GM12878 (cell line): ENCODE measurements at regions not wholly inside any gene's neighbourhood (a gene's known extent, or its start where the extent isn't known, plus 50 kb on each side); places are given as distances from the start of the nearest gene placed in this dataset.

ENCODE experiments used
- ATAC-seq: fragments of 200-7000 bp; cut with Tn5 transposase; 3 replicates; pipeline ENCODE4 v1.9.1; 2020; ENCODE audit warnings: mild to moderate bottlenecking, moderate library complexity
- BruUV-seq: library from RNA; stranded (reverse); fragments of 400-500 nt; replicated peaks from 2 replicates; lab custom pipeline; 2021; lab: Mats Ljungman, UMichigan
- CTCF ChIA-PET: fragments of 300-600 bp; sonication (Branson Sonifier 250); formaldehyde crosslinking; extraction: SDS; loops from one replicate; lab custom pipeline; 2021; ENCODE audit warnings: inconsistent platforms; lab: Yijun Ruan, JAX
- POLR2A ChIA-PET: fragments of 350-600 bp; formaldehyde crosslinking; extraction: SDS; loops from one replicate; lab custom pipeline; 2021; ENCODE audit warnings: inconsistent platforms; lab: Charles Lee
- RAD21 ChIA-PET: fragments of 300-600 bp; sonication (Branson Sonifier 250); formaldehyde crosslinking; loops from one replicate; lab custom pipeline; 2023; ENCODE audit warnings: antibody characterized with exemption; ENCODE audit not compliant: unreplicated experiment; lab: Charles Lee
- SMC1A ChIA-PET: fragments of 300-600 bp; sonication (Branson Sonifier 250); formaldehyde crosslinking; loops from one replicate; lab custom pipeline; 2023; ENCODE audit not compliant: unreplicated experiment, uncharacterized antibody; lab: Charles Lee
- DNase-seq: peaks from one replicate; pipeline ENCODE4 v3.0.0-alpha.2; 2011; ENCODE audit warnings: low read depth, low spot score
- FAIRE-seq: peaks from 3 replicates; lab custom pipeline; 2011; peaks lifted over from hg19 to GRCh38; lab: Jason Lieb, UNC
- H2AFZ ChIP-seq: 2 replicates; pipeline ENCODE4 v1.6.0; 2011; ENCODE audit warnings: low read depth, low read length, control low read depth; ENCODE audit not compliant: control insufficient read depth
- H3K27ac ChIP-seq: 2 replicates; pipeline ENCODE4 v1.5.1; 2011; ENCODE audit warnings: control low read depth; ENCODE audit not compliant: control insufficient read depth, insufficient read depth
- H3K27me3 ChIP-seq, 2 experiments: replicated peaks in 1 of 2; 2 replicates each; pipeline versions ENCODE4 v1.6.0 to v1.6.1; 2011; ENCODE audit warnings: low read length in 1 of 2; ENCODE audit not compliant: control insufficient read depth in 2 of 2, insufficient read depth in 2 of 2
- H3K36me3 ChIP-seq, 2 experiments: 2 replicates each; pipeline ENCODE4 v1.5.1; 2011; ENCODE audit warnings: low read length in 1 of 2; ENCODE audit not compliant: control insufficient read depth in 2 of 2, insufficient read depth in 2 of 2
- H3K4me1 ChIP-seq: 2 replicates; pipeline ENCODE4 v1.6.1; 2011; ENCODE audit warnings: mild to moderate bottlenecking, low read length, moderate library complexity, mixed read lengths; ENCODE audit not compliant: control insufficient read depth, insufficient read depth
- H3K4me2 ChIP-seq: 2 replicates; pipeline ENCODE4 v1.6.0; 2011; ENCODE audit warnings: control low read depth; ENCODE audit not compliant: control insufficient read depth, insufficient read depth
- H3K4me3 ChIP-seq: fragments of 200-600 bp; sonication (generic); 2 replicates; pipeline ENCODE4 v1.5.1; 2016
- H3K79me2 ChIP-seq: 2 replicates; pipeline ENCODE4 v1.6.0; 2011; ENCODE audit warnings: low read length; ENCODE audit not compliant: control insufficient read depth, insufficient read depth
- H3K9ac ChIP-seq: 2 replicates; pipeline ENCODE4 v1.8.0; 2011; ENCODE audit warnings: low read length, control low read depth, mixed read lengths; ENCODE audit not compliant: control insufficient read depth, insufficient read depth
- H3K9me3 ChIP-seq: replicated peaks from 3 replicates; pipeline ENCODE4 v1.5.1; 2011; ENCODE audit warnings: mild to moderate bottlenecking, low read length; ENCODE audit not compliant: control insufficient read depth, insufficient read depth
- H4K20me1 ChIP-seq: 2 replicates; pipeline ENCODE4 v1.6.0; 2011; ENCODE audit not compliant: control insufficient read depth, insufficient read depth
- ATF7 ChIP-seq: fragments of 450-650 bp; IDR thresholded peaks from 2 replicates; pipeline ENCODE4 v1.6.1; 2016; ENCODE audit warnings: low read depth, mild to moderate bottlenecking
- CUX1 ChIP-seq: IDR thresholded peaks from 2 replicates; pipeline ENCODE4 v1.6.1; 2012; ENCODE audit warnings: improper control_type of control experiment, low read depth, low read length; ENCODE audit not compliant: insufficient replicate concordance
- E2F4 ChIP-seq: IDR thresholded peaks from 2 replicates; pipeline ENCODE4 v1.6.1; 2012; ENCODE audit warnings: low read depth, low read length, improper control_type of control experiment
- IKZF1 ChIP-seq: fragments of 450-650 bp; conservative IDR thresholded peaks from 2 replicates; pipeline ENCODE4 v1.6.1; 2017; ENCODE audit warnings: antibody characterized with exemption, mild to moderate bottlenecking
- RELA ChIP-seq: fragments of 450-650 bp; IDR thresholded peaks from 2 replicates; pipeline ENCODE4 v1.8.0; 2014; ENCODE audit warnings: borderline replicate concordance; ENCODE audit not compliant: partially characterized antibody
- SP1 ChIP-seq: IDR thresholded peaks from one replicate; pipeline ENCODE4 v1.6.1; 2011; ENCODE audit warnings: low read depth, low read length
- ZNF207 ChIP-seq: fragments of 450-650 bp; IDR thresholded peaks from 2 replicates; pipeline ENCODE4 v1.6.1; 2014; ENCODE audit warnings: antibody characterized with exemption, mild to moderate bottlenecking, borderline replicate concordance
- in situ Hi-C: fragments of 300-500 bp; cut with MboI; formaldehyde crosslinking; loops from 9 replicates; pipeline ENCODE4 v1.14.3; 2018; ENCODE audit warnings: mixed read lengths
- intact Hi-C: fragments of 100-400 bp; cut with micrococcal nuclease; formaldehyde crosslinking; loops from one replicate; pipeline ENCODE4 v1.14.2; 2022; ENCODE audit not compliant: unreplicated experiment
- TF ChIP-seq, protein P1 (sequence below): fragments of 450-650 bp; IDR thresholded peaks from 2 replicates; pipeline ENCODE4 v1.6.1; 2017; ENCODE audit warnings: mild to moderate bottlenecking, moderate library complexity
- TF ChIP-seq, protein P2 (sequence below): fragments of 450-650 bp; formaldehyde crosslinking; IDR thresholded peaks from 2 replicates; pipeline ENCODE4 v1.5.0; 2022; ENCODE audit warnings: mild to moderate bottlenecking, missing genetic modification characterization

GRCh38 chr14:40296821-40297220, 864.6 kb upstream of the FBXO33 start:
- Histone ChIP-seq H3K4me2 (no peak overlapping the region), H3K9ac (no peak overlapping the region), H2AFZ (no peak overlapping the region), H4K20me1 (no peaks in the 10 kb centered on the region), H3K4me1 (no peaks in the 10 kb centered on the region), H3K79me2 (no peaks in the 10 kb centered on the region), H3K36me3 (no peaks in the 10 kb centered on the region), H3K4me3 (no peak overlapping the region)
- intact Hi-C loops (no loop called here), in situ Hi-C loops (no loop called here)
- no TSS peak for BruUV-seq
- FAIRE-seq, result no peak
- TF ChIP-seq ATF7 (no peak), CUX1 (no peak), SP1 (no peak), IKZF1 (no peak), ZNF207 (no peak), E2F4 (no peak), RELA (no peak)
- TF ChIP-seq, protein P1, sequence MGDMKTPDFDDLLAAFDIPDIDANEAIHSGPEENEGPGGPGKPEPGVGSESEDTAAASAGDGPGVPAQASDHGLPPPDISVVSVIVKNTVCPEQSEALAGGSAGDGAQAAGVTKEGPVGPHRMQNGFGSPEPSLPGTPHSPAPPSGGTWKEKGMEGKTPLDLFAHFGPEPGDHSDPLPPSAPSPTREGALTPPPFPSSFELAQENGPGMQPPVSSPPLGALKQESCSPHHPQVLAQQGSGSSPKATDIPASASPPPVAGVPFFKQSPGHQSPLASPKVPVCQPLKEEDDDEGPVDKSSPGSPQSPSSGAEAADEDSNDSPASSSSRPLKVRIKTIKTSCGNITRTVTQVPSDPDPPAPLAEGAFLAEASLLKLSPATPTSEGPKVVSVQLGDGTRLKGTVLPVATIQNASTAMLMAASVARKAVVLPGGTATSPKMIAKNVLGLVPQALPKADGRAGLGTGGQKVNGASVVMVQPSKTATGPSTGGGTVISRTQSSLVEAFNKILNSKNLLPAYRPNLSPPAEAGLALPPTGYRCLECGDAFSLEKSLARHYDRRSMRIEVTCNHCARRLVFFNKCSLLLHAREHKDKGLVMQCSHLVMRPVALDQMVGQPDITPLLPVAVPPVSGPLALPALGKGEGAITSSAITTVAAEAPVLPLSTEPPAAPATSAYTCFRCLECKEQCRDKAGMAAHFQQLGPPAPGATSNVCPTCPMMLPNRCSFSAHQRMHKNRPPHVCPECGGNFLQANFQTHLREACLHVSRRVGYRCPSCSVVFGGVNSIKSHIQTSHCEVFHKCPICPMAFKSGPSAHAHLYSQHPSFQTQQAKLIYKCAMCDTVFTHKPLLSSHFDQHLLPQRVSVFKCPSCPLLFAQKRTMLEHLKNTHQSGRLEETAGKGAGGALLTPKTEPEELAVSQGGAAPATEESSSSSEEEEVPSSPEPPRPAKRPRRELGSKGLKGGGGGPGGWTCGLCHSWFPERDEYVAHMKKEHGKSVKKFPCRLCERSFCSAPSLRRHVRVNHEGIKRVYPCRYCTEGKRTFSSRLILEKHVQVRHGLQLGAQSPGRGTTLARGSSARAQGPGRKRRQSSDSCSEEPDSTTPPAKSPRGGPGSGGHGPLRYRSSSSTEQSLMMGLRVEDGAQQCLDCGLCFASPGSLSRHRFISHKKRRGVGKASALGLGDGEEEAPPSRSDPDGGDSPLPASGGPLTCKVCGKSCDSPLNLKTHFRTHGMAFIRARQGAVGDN, result no peak
- TF ChIP-seq, protein P2, sequence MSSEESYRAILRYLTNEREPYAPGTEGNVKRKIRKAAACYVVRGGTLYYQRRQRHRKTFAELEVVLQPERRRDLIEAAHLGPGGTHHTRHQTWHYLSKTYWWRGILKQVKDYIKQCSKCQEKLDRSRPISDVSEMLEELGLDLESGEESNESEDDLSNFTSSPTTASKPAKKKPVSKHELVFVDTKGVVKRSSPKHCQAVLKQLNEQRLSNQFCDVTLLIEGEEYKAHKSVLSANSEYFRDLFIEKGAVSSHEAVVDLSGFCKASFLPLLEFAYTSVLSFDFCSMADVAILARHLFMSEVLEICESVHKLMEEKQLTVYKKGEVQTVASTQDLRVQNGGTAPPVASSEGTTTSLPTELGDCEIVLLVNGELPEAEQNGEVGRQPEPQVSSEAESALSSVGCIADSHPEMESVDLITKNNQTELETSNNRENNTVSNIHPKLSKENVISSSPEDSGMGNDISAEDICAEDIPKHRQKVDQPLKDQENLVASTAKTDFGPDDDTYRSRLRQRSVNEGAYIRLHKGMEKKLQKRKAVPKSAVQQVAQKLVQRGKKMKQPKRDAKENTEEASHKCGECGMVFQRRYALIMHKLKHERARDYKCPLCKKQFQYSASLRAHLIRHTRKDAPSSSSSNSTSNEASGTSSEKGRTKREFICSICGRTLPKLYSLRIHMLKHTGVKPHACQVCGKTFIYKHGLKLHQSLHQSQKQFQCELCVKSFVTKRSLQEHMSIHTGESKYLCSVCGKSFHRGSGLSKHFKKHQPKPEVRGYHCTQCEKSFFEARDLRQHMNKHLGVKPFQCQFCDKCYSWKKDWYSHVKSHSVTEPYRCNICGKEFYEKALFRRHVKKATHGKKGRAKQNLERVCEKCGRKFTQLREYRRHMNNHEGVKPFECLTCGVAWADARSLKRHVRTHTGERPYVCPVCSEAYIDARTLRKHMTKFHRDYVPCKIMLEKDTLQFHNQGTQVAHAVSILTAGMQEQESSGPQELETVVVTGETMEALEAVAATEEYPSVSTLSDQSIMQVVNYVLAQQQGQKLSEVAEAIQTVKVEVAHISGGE (CRISPR knock-in tag), result no peak
- TF ChIP-seq, all 136 proteins: peak for 0
- ChIA-PET POLR2A (no interaction called here), RAD21 (no interaction called here), CTCF (no interaction called here), SMC1A (no interaction called here)
- H3K27me3 ChIP-seq, result no peaks in the 10 kb centered on the region
- H3K27ac ChIP-seq, result no peak overlapping the region
- DNase-seq (no peak), ATAC-seq (no peak)
- H3K9me3 ChIP-seq, result no peaks in the 10 kb centered on the region
